Epithelial cell of proximal tubule (primary cell): ENCODE measurements at regions not wholly inside any gene's neighbourhood (a gene's known extent, or its start where the extent isn't known, plus 50 kb on each side); places are given as distances from the start of the nearest gene placed in this dataset.
"Not testable (repeated sequence)": the region's sequence is repeated elsewhere in the genome, so short reads cannot be mapped to it uniquely, and the experiment has no call there.

Experiments used
- DNase-seq: peaks from one replicate; pipeline ENCODE4 v3.0.0-alpha.2; 2011; ENCODE audit warnings: low read depth
- H3K4me3 ChIP-seq: 2 replicates; pipeline ENCODE4 v1.5.1; 2011; ENCODE audit warnings: low read depth, mild to moderate bottlenecking, low read length
- CTCF ChIP-seq: conservative IDR thresholded peaks from 2 replicates; pipeline ENCODE4 v1.5.1; 2012; ENCODE audit warnings: low read depth, mild to moderate bottlenecking, low read length

- no peak for DNase-seq
- no peak for TF ChIP-seq CTCF
- H3K4me3 ChIP-seq: no peak overlapping the region
Observed at GRCh38 chr5:143533475-143533874, 130.0 kb upstream of the NR3C1 start.

GRCh38 chr5:143527808-143528207 is 124.3 kb upstream of the NR3C1 start:
- no peak overlapping the region for H3K4me3 ChIP-seq
- no peak for DNase-seq
- no peak for TF ChIP-seq CTCF

GRCh38 chr5:143525176-143525575 is 121.7 kb upstream of the NR3C1 start:
- no peak for TF ChIP-seq CTCF
- no peak overlapping the region for H3K4me3 ChIP-seq
- DNase-seq: no peak

- TF ChIP-seq CTCF: no peak
- no peak overlapping the region for H3K4me3 ChIP-seq
- no peak for DNase-seq
Observed at GRCh38 chr5:143524338-143524945, 121.0 kb upstream of the NR3C1 start.

- no peak overlapping the region for H3K4me3 ChIP-seq
- DNase-seq: no peak
- TF ChIP-seq CTCF: no peak
Observed at GRCh38 chr5:143521846-143522400, 118.4 kb upstream of the NR3C1 start.

GRCh38 chr5:143521141-143521540 is 117.7 kb upstream of the NR3C1 start:
- TF ChIP-seq CTCF: no peak
- DNase-seq: no peak
- no peak overlapping the region for H3K4me3 ChIP-seq

GRCh38 chr5:143519215-143519614 is 115.7 kb upstream of the NR3C1 start:
- not testable (repeated sequence) for DNase-seq

GRCh38 chr5:143517824-143518223 is 114.3 kb upstream of the NR3C1 start:
- H3K4me3 ChIP-seq: not testable (repeated sequence)

More at GRCh38 chr5:143519215-143519614, 115.7 kb upstream of the NR3C1 start:
- not testable (repeated sequence) for H3K4me3 ChIP-seq

More at GRCh38 chr5:143517824-143518223, 114.3 kb upstream of the NR3C1 start:
- not testable (repeated sequence) for DNase-seq
